ENCODE measurements at regions not wholly inside any gene's neighbourhood (a gene's known extent, or its start where the extent isn't known, plus 50 kb on each side); places are given as distances from the start of the nearest gene placed in this dataset.
"Not testable (repeated sequence)": the region's sequence is repeated elsewhere in the genome, so short reads cannot be mapped to it uniquely, and the experiment has no call there.

DNA sequence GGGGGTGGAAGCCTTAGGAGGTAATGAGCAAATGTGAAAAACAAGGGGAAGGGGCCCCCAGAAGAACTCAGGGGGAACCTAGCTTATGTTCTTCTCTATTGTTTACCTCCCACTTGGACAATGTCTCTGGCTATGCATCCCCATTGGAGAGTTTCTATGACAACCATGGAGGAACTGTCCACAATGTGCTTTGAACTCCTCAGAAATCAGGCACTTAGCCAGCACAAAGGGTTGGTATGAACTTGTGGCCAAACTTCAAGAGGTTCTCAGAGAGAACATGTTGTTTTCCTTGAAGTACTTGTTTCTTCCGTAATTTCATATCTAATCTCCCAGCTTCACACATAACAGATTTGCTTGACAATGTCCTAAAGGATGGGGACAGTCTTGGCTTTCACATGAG, 202.8 kb upstream of the PELI2 start:
- no peak overlapping the region for H3K27ac Mint-ChIP-seq (ENCODE audit: unreplicated experiment)

DNA sequence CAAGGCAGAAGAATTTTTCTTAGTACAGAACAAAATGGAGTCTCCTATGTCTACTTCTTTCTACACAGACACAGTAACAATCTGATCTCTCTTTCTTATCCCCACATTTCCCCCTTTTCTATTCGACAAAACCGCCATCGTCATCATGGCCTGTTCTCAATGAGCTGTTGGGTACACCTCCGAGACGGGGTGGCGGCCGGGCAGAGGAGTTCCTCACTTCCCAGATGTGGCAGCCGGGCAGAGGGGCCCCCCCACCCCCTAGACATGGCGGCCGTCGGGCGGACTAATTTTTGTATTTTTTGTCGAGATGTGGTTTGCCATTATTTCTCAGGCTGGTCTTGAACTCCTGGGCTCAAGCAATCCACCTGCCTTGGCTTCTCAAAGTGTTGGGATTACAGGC, 198.4 kb upstream of the PELI2 start:
- H3K4me1 ChIP-seq (ENCODE audit: insufficient read depth, low read length); H3K4me3 Mint-ChIP-seq (ENCODE audit: unreplicated experiment); H3K9ac ChIP-seq (ENCODE audit: low read length); H3K27me3 ChIP-seq (ENCODE audit: insufficient read depth, low read length); DNase-seq (ENCODE audit: low read depth); H3K36me3 ChIP-seq (ENCODE audit: insufficient read depth, low read length); H3K9me3 ChIP-seq (ENCODE audit: insufficient read depth, low read depth, low read length); H3K9me3 Mint-ChIP-seq (ENCODE audit: unreplicated experiment); H4K20me1 ChIP-seq (ENCODE audit: insufficient read depth, low read length); H2AFZ ChIP-seq (ENCODE audit: low read depth, low read length); H3K79me2 ChIP-seq (ENCODE audit: insufficient read depth, low read length); H3K27ac Mint-ChIP-seq (ENCODE audit: unreplicated experiment); H3K27me3 Mint-ChIP-seq (ENCODE audit: low read depth, unreplicated experiment); H3K4me3 ChIP-seq (ENCODE audit: insufficient read depth, low read depth, low read length); H3K27ac ChIP-seq (ENCODE audit: low read depth, low read length); FAIRE-seq; H3K4me1 Mint-ChIP-seq (ENCODE audit: low read depth, unreplicated experiment); H3K36me3 Mint-ChIP-seq (ENCODE audit: low read depth, unreplicated experiment); H3K4me2 ChIP-seq (ENCODE audit: low read length): not testable (repeated sequence)

More for the DNA sequence above, 202.8 kb upstream of the PELI2 start:
- Histone ChIP-seq H3K79me2 (ENCODE audit: insufficient read depth, low read length) (no peaks in the 10 kb centered on the region), H3K36me3 (ENCODE audit: insufficient read depth, low read length) (no peaks in the 10 kb centered on the region), H4K20me1 (ENCODE audit: insufficient read depth, low read length) (no peaks in the 10 kb centered on the region), H3K27me3 (ENCODE audit: insufficient read depth, low read length) (no peaks in the 10 kb centered on the region), H3K9me3 (ENCODE audit: insufficient read depth, low read depth, low read length) (no peaks in the 10 kb centered on the region), H3K4me2 (ENCODE audit: low read length) (no peak overlapping the region), H3K27ac (ENCODE audit: low read depth, low read length) (no peak overlapping the region), H3K9ac (ENCODE audit: low read length) (no peak overlapping the region), H3K4me3 (ENCODE audit: insufficient read depth, low read depth, low read length) (no peak overlapping the region), H2AFZ (ENCODE audit: low read depth, low read length) (no peak overlapping the region), H3K4me1 (ENCODE audit: insufficient read depth, low read length) (peaks cover 37% of the 10 kb centered on the region)
- Mint-ChIP-seq H3K36me3 (ENCODE audit: low read depth, unreplicated experiment) (no peaks in the 10 kb centered on the region), H3K9me3 (ENCODE audit: unreplicated experiment) (peaks cover 1% of the 10 kb centered on the region), H3K27me3 (ENCODE audit: low read depth, unreplicated experiment) (peaks cover 3% of the 10 kb centered on the region), H3K4me3 (ENCODE audit: unreplicated experiment) (no peak overlapping the region), H3K4me1 (ENCODE audit: low read depth, unreplicated experiment) (peaks cover 35% of the 10 kb centered on the region)
- DNase-seq (ENCODE audit: low read depth) (peak; percentile 57), FAIRE-seq (no peak)
- TF ChIP-seq EZH2 (IDR thresholded peaks at IDR 0.05; ENCODE audit: insufficient read depth, low read length) = no peak
- TF ChIP-seq, protein P1, sequence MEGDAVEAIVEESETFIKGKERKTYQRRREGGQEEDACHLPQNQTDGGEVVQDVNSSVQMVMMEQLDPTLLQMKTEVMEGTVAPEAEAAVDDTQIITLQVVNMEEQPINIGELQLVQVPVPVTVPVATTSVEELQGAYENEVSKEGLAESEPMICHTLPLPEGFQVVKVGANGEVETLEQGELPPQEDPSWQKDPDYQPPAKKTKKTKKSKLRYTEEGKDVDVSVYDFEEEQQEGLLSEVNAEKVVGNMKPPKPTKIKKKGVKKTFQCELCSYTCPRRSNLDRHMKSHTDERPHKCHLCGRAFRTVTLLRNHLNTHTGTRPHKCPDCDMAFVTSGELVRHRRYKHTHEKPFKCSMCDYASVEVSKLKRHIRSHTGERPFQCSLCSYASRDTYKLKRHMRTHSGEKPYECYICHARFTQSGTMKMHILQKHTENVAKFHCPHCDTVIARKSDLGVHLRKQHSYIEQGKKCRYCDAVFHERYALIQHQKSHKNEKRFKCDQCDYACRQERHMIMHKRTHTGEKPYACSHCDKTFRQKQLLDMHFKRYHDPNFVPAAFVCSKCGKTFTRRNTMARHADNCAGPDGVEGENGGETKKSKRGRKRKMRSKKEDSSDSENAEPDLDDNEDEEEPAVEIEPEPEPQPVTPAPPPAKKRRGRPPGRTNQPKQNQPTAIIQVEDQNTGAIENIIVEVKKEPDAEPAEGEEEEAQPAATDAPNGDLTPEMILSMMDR (IDR thresholded peaks at IDR 0.05; ENCODE audit: insufficient read depth, low read depth, low read length) = no peak

DNA sequence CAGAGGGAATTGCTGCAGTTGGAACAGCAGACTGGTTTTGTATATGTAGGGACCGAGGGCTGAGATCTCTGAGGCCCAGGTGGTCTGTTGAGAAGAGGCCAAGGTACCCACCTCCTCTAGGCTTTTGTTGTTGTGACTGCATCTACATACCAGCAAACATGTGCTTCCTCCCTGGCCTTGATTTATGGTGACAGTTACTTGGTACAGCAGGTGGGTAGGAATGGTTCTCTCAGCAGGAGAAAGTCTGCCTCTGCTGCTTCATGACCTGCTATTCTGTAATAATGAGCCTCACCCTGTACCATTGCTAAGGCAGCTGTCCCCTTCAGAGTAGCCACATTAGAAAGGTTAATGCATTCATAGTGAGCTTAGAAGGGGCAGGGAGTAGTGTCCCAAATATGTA, 196.7 kb upstream of the PELI2 start:
- Mint-ChIP-seq H3K27ac (ENCODE audit: unreplicated experiment) (no peak overlapping the region), H3K4me3 (ENCODE audit: unreplicated experiment) (no peak overlapping the region), H3K27me3 (ENCODE audit: low read depth, unreplicated experiment) (peaks cover 6% of the 10 kb centered on the region), H3K4me1 (ENCODE audit: low read depth, unreplicated experiment) (no peaks in the 10 kb centered on the region), H3K36me3 (ENCODE audit: low read depth, unreplicated experiment) (no peaks in the 10 kb centered on the region), H3K9me3 (ENCODE audit: unreplicated experiment) (peaks cover 4% of the 10 kb centered on the region)
- Histone ChIP-seq H3K9me3 (ENCODE audit: insufficient read depth, low read depth, low read length) (no peaks in the 10 kb centered on the region), H3K27me3 (ENCODE audit: insufficient read depth, low read length) (peaks cover 2% of the 10 kb centered on the region), H3K9ac (ENCODE audit: low read length) (no peak overlapping the region), H3K27ac (ENCODE audit: low read depth, low read length) (no peak overlapping the region), H3K4me2 (ENCODE audit: low read length) (no peak overlapping the region), H3K79me2 (ENCODE audit: insufficient read depth, low read length) (no peaks in the 10 kb centered on the region), H4K20me1 (ENCODE audit: insufficient read depth, low read length) (no peaks in the 10 kb centered on the region), H3K4me1 (ENCODE audit: insufficient read depth, low read length) (no peaks in the 10 kb centered on the region), H3K36me3 (ENCODE audit: insufficient read depth, low read length) (no peaks in the 10 kb centered on the region), H2AFZ (ENCODE audit: low read depth, low read length) (no peak overlapping the region), H3K4me3 (ENCODE audit: insufficient read depth, low read depth, low read length) (no peak overlapping the region)
- TF ChIP-seq, protein P1 (IDR thresholded peaks at IDR 0.05; ENCODE audit: insufficient read depth, low read depth, low read length) = no peak
- TF ChIP-seq EZH2 (IDR thresholded peaks at IDR 0.05; ENCODE audit: insufficient read depth, low read length) = no peak
- FAIRE-seq = no peak
- DNase-seq (ENCODE audit: low read depth) = no peak
